SK-N-DZ (cell line): ENCODE measurements at regions not wholly inside any gene's neighbourhood (a gene's known extent, or its start where the extent isn't known, plus 50 kb on each side); places are given as distances from the start of the nearest gene placed in this dataset.
A peak's percentile ranks its signal among the peaks of the same experiment; 100 is the strongest.
"Not testable (repeated sequence)": the region's sequence is repeated elsewhere in the genome, so short reads cannot be mapped to it uniquely, and the experiment has no call there.

Experiments used
- DNase-seq: peaks from one replicate; pipeline ENCODE4 v3.0.0-alpha.2; 2015; ENCODE audit warnings: low spot score

DNA sequence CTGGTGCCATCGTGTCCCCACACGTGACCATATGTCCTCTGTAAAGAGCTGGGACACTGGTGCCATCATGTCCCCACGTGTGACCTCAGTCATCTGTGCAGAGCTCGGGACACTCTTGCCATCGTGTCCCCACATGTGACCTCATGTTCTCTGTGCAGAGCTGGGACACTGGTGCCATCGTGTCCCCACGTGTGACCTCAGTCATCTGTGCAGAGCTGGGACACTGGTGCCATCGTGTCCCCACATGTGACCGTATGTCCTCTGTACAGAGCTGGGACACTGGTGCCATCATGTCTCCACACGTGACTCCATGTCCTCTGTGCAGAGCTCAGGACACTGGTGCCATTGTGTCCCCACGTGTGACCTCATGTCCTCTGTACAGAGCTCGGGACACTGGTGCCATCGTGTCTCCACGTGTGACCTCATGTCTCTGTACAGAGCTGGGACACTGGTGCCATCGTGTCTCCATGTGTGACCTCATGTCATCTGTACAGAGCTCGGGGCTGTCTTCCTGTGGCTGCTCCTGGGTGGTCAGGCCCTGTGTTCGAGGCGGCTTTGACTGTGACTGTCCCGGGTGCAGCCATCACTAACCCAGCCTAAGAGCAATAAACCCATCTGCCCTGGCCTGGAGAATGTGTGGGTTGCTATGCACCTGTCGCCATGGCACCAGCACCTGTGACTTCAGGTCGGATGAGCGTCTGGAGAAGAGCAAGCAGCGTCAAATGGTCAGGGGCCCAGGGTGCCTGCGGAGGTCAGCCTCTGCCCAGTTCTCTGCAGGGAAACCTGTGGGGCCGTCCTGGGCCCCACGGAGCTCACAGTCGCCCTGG, 334.4 kb downstream of the ADGRD1 start:
- DNase-seq = peak; percentile 49

GRCh38 chr12:131288765-131289695, 335.3 kb downstream of the ADGRD1 start:
- peak; percentile 90 for DNase-seq

DNA sequence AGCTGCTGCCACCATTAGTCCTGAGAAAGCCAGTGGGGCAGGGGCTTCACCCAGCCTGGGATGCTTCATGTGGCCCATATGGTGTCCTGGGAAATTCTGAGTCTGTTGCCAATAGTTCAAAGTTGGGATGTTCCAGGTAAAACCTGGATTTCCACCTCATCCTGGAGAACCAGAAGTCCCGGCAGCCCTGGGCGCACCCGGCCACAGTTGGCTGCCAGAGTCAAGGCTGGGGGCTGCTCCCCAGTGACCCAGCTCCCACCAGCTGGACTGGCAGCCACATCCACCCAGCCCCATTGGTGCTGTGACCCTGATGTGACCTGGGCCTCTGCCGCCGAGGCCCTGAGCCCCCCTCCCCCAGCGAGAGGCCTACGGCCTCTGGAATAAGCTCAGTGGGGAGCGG, 336.1 kb downstream of the ADGRD1 start:
- DNase-seq = not testable (repeated sequence)

- no peak for DNase-seq
These were observed 336.7 kb downstream of the ADGRD1 start for GRCh38 chr12:131290255-131290959.

DNA sequence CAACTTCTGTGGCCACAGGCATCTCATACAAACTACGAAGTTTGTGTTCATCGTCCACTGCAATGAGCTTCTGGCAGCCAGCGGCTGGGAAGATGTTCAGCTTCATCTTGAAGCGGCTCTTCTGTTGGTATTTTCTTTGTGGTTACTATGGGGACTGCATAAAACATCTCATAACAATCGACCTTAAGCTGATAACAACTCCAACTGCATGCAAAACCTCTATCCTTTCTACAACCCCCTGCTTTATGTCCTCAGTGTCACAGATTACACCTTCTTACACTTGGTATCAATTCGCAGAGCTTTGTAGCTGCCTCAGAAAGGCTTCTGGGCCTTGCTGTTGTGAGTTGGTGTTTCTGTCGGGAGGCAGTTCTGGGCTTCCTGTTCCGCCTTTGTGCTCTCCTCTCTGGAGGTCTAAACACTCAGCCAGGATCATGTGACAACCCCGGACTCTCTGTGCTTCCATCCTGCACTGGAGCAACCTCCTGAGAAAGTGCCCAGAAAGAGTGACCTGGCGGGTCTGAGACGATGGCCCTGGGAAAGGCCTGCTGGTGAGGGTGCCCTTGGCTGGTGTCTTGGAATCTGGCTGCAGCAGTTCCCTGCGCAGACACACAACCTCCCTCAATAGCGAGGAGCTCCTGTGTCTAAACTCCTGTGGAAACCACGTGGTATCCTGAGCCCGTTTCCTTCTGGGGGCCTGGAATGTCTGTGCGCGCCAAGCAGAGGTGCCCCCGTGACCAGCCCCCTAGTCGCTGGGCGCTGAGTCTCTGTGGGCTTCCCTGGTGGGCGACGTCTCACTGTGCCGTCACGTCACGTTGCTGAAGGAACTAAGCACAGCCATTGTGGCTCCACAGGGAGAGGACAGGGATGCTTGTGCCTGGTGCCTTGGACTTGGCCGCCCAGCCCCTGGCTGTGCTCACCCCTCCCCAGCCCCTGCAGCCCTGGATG, 339.6 kb downstream of the ADGRD1 start:
- not testable (repeated sequence) for DNase-seq

- DNase-seq = not testable (repeated sequence)
These were observed 341.0 kb downstream of the ADGRD1 start for GRCh38 chr12:131294716-131295115.

GRCh38 chr12:131295117-131295516, 341.4 kb downstream of the ADGRD1 start:
- not testable (repeated sequence) for DNase-seq

DNA sequence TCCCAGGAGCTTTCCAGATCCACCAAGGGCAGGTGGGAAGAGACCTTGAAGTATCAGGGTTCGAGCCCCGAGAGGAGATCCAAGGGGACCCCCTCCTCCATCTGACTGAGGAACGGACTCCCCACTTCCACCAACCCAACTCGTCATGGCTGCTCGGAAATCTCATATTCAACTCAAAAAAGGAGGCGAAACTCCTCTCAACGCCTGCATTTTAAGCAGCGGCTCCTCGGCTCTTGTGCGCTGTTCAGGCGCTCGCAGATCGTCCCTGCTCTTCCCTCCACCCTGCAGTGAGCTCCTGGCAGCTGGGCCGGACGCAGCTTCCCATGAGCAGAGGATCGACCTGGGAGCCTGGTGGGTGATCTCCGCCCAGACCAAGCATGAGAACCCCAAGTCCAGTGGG, 341.9 kb downstream of the ADGRD1 start:
- not testable (repeated sequence) for DNase-seq

GRCh38 chr12:131296136-131296535, 342.4 kb downstream of the ADGRD1 start:
- DNase-seq = not testable (repeated sequence)

GRCh38 chr12:131296651-131297050, 342.9 kb downstream of the ADGRD1 start:
- DNase-seq = not testable (repeated sequence)

DNA sequence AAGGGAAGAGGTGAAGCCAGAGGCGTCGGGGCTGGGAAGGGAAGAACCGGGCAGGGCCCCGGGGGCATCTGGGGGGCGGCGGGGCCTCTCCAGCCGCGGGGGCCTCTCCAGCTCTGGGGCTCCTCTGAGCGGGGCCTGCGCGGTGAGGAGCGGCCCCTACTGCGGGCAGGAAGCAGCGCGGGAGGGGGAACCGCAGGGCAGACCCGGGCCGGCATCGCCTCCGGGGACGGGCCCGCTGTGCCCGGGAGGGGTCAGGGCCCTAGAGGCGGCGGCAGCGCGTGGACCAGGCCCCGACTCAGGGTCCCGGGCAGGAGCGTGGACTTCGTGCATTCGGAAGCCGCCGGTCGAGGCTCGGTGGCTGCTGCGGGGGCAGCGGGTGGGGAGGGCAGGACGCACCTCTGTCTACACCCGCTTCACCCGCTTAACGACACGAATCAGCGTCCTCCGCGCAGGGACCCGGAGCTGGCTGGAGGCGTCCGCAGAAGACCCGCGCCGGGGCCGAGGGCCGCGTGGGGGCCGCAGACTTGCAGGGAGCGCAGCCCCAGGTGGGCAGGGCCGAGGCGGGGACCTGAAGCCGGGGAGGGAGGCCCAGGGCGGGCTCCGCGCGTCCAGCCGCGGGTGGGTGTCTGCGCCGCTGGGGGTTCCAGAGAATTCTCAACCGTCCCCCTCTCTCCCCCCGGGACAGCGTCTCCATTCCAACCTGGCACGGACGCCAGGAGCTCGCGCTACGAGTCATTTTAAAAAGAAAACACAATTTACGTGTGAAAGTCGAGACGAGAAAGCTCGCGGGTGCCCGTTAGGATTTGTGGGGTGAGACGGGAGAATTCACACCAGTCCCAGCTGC, 345.0 kb downstream of the ADGRD1 start:
- not testable (repeated sequence) for DNase-seq

GRCh38 chr12:131299370-131299701, 345.6 kb downstream of the ADGRD1 start:
- DNase-seq = not testable (repeated sequence)

- not testable (repeated sequence) for DNase-seq
These were observed 349.9 kb downstream of the ADGRD1 start for GRCh38 chr12:131303576-131303975.

DNA sequence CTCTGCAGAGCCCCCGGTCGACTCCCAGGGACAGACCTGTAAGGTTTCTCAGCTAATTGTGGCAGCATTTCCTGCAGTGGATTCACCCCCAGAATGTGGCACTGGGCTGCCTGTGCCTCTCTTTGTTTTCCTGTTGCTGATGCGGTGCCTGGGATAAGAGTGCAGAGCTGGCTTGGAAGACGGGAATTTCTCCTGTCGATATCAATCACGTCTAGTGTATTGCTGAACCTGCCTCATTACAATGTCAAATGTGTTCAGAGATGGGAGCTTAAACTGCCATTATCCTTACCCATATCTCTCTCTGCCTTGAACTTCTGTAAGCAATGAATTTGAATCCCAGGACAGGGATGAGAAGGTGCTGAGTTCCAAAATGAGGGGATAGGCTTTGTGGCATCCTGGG, 350.9 kb downstream of the ADGRD1 start:
- not testable (repeated sequence) for DNase-seq

- peak; percentile 35 for DNase-seq
These were observed 356.0 kb downstream of the ADGRD1 start for GRCh38 chr12:131309700-131310099.

GRCh38 chr12:131310227-131310969, 356.7 kb downstream of the ADGRD1 start:
- DNase-seq = not testable (repeated sequence)

DNA sequence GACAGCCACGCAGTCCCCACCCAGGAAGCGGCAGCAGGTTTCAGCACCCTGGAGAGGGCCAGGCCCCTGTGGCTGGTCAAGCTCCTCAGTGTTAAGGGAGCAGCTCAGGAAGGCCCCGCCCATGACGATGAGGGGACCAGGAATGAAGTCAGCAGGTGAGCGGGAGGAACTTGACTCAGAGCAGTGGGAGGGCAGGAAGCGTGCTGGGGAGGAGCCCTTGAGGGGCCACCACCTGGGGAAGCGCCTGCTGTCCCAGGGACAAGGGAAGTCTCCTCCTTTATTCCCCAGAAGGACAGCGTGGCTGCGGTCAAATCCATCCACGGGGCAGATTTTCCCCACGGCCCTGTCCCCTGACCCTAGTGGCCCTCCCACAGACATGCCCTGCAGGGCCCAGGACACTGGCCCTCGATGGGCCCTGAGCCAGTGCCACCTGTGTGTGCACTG, 357.6 kb downstream of the ADGRD1 start:
- not testable (repeated sequence) for DNase-seq

DNA sequence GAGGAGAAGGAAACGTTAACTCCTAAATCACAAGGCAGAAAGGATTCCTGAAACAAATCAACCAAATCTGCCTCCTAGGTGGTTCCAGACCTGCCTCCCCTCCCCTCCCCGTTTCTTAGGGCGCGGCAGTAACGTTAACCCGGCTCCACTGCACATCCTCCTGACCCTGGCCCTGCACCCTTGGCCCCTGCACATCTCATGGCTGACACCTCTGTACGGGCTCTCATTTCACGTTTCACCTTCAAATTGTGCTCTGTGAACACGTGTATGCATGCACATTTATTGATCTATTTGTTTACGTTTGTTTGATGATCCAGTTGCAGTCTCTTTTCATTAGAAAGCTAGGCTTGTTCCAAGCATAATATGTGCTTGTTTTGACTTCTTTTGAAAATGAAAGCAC, 358.1 kb downstream of the ADGRD1 start:
- no peak for DNase-seq

DNA sequence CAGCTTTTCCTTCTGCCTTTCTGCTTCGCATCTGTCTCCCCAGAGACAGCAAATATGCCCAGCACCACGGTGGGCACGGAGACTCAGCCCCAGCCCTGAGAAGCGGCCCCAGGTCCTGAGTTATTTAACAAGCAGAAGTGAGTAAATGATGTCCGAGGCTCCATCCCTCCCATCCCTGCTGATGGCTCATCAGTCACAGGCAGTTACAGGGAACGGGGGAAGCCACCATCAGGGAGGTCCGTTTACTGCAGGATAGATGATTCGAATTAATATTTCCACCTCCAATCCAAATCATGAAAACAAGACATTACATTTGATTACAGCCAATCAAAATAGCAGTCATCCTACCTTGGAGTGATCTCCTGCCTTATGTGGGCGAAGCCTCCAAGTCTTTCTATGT, 358.7 kb downstream of the ADGRD1 start:
- DNase-seq = not testable (repeated sequence)
